ENCODE measurements at regions not wholly inside any gene's neighbourhood (a gene's known extent, or its start where the extent isn't known, plus 50 kb on each side); places are given as distances from the start of the nearest gene placed in this dataset.

GRCh38 chr20:16191496-16191895 lies 381.8 kb downstream of the KIF16B start:
- no peak for DNase-seq (ENCODE audit: low read depth, low spot score)
- Histone ChIP-seq H2AFZ (ENCODE audit: control insufficient read depth, low read depth, low read length) (no peak overlapping the region), H3K27me3 (replicated peaks in 1 of 2; ENCODE audit: control insufficient read depth in 2 of 2, insufficient read depth in 2 of 2, low read length in 1 of 2) (no peaks in the 10 kb centered on the region; a peak in 1 of 4 replicates), H3K36me3 (ENCODE audit: control insufficient read depth in 2 of 2, insufficient read depth in 2 of 2, low read length in 1 of 2) (no peaks in the 10 kb centered on the region), H4K20me1 (ENCODE audit: control insufficient read depth, insufficient read depth) (no peaks in the 10 kb centered on the region), H3K4me2 (ENCODE audit: control insufficient read depth, insufficient read depth) (no peak overlapping the region), H3K79me2 (ENCODE audit: control insufficient read depth, insufficient read depth, low read length) (no peaks in the 10 kb centered on the region), H3K4me1 (ENCODE audit: control insufficient read depth, insufficient read depth, low read length) (no peaks in the 10 kb centered on the region), H3K4me3 (no peak overlapping the region), H3K27ac (ENCODE audit: control insufficient read depth, insufficient read depth) (no peak overlapping the region), H3K9me3 (replicated peaks; ENCODE audit: control insufficient read depth, insufficient read depth, low read length) (no peaks in the 10 kb centered on the region; the same call in 2 of the 3 replicates), H3K9ac (ENCODE audit: control insufficient read depth, insufficient read depth, low read length) (no peak overlapping the region)
- TF ChIP-seq TARDBP (IDR thresholded peaks at IDR 0.05; ENCODE audit: borderline replicate concordance) (no peak), ZNF622 (IDR thresholded peaks at IDR 0.05) (no peak), EGR1 (IDR thresholded peaks at IDR 0.05; ENCODE audit: borderline replicate concordance in 1 of 2, low read depth in 2 of 2, low read length in 2 of 2) (no peak), KLF5 (IDR thresholded peaks at IDR 0.05; ENCODE audit: partially characterized antibody) (no peak), ZNF24 (IDR thresholded peaks at IDR 0.05) (no peak), RBBP5 (conservative IDR thresholded peaks at IDR 0.05) (no peak), TCF12 (IDR thresholded peaks at IDR 0.05; ENCODE audit: low read depth, low read length) (no peak), TCF3 (IDR thresholded peaks at IDR 0.05; ENCODE audit: borderline replicate concordance, insufficient read depth, low read depth, low read length) (no peak), YBX1 (IDR thresholded peaks at IDR 0.05) (no peak), RELA (IDR thresholded peaks at IDR 0.05; ENCODE audit: borderline replicate concordance, partially characterized antibody) (no peak), RB1 (IDR thresholded peaks at IDR 0.05; ENCODE audit: borderline replicate concordance) (no peak), BCL3 (IDR thresholded peaks at IDR 0.05; ENCODE audit: borderline replicate concordance, insufficient read depth, low read depth, low read length, poor library complexity, severe bottlenecking) (no peak), MXI1 (IDR thresholded peaks at IDR 0.05; ENCODE audit: low read depth, low read length) (no peak), MTA2 (IDR thresholded peaks at IDR 0.05; ENCODE audit: low read depth) (no peak), DPF2 (IDR thresholded peaks at IDR 0.05) (no peak), NFXL1 (IDR thresholded peaks at IDR 0.05; ENCODE audit: borderline replicate concordance) (no peak), CREM (IDR thresholded peaks at IDR 0.05; ENCODE audit: low read depth) (no peak)
- TF ChIP-seq, protein P1, sequence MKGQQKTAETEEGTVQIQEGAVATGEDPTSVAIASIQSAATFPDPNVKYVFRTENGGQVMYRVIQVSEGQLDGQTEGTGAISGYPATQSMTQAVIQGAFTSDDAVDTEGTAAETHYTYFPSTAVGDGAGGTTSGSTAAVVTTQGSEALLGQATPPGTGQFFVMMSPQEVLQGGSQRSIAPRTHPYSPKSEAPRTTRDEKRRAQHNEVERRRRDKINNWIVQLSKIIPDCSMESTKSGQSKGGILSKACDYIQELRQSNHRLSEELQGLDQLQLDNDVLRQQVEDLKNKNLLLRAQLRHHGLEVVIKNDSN (IDR thresholded peaks at IDR 0.05; ENCODE audit: borderline replicate concordance, extremely low read length, insufficient read depth, low read depth, low read length) = no peak
- RAD21 ChIA-PET (ENCODE audit: unreplicated experiment) = no interaction called here
- intact Hi-C loops (cut with micrococcal nuclease; ENCODE audit: unreplicated experiment) (no loop called here), in situ Hi-C loops (cut with MboI) (no loop called here)
- BruUV-seq (replicated peaks) = no TSS peak
- CTCF ChIA-PET = interaction anchor here (1.7 kb wide), 1 partner anchor 13 kb away, joined by 6 read pairs; no protein-coding TSS in a partner anchor
- no peak for FAIRE-seq
- SMC1A ChIA-PET (ENCODE audit: uncharacterized antibody, unreplicated experiment) = no interaction called here
- WGBS (ENCODE audit: insufficient coverage, insufficient replicate concordance, low lambda C conversion rate, missing lambda C conversion rate) = 40% methylated on average over 2 of the region's 2 CpGs
- ATAC-seq = no peak
- POLR2A ChIA-PET = no interaction called here
